ENCODE measurements at regions not wholly inside any gene's neighbourhood (a gene's known extent, or its start where the extent isn't known, plus 50 kb on each side); places are given as distances from the start of the nearest gene placed in this dataset.

- no peak for DNase-seq
Observed at GRCh38 chr3:193829781-193830180, 236.8 kb downstream of the OPA1 start.

GRCh38 chr3:193830791-193831191 is 237.8 kb downstream of the OPA1 start:
- DNase-seq = no peak

GRCh38 chr3:193831495-193832455 is 238.8 kb downstream of the OPA1 start:
- DNase-seq = peak; percentile 4 to 15

GRCh38 chr3:193832833-193833413 is 239.9 kb downstream of the OPA1 start:
- no peak for DNase-seq

- no peak for DNase-seq
Observed at GRCh38 chr3:193833592-193833991, 240.6 kb downstream of the OPA1 start.

- DNase-seq = no peak
Observed at GRCh38 chr3:193835414-193835813, 242.4 kb downstream of the OPA1 start.

GRCh38 chr3:193836511-193836910 is 243.5 kb downstream of the OPA1 start:
- DNase-seq = no peak

- DNase-seq = no peak
Observed at GRCh38 chr3:193836918-193837317, 243.9 kb downstream of the OPA1 start.

- DNase-seq = no peak
Observed at GRCh38 chr3:193837347-193837827, 244.4 kb downstream of the OPA1 start.

GRCh38 chr3:193840111-193840641 is 247.2 kb downstream of the OPA1 start:
- no peak for DNase-seq

GRCh38 chr3:193841581-193841980 is 248.6 kb downstream of the OPA1 start:
- no peak for DNase-seq

GRCh38 chr3:193842029-193842798 is 249.2 kb downstream of the OPA1 start:
- DNase-seq = peak; percentile 7 to 67

GRCh38 chr3:193842832-193843473 is 249.9 kb downstream of the OPA1 start:
- DNase-seq = no peak

GRCh38 chr3:193843474-193844301 is 250.7 kb downstream of the OPA1 start:
- no peak for DNase-seq

GRCh38 chr3:193844472-193844871 is 251.5 kb downstream of the OPA1 start:
- DNase-seq = no peak

- DNase-seq = no peak
Observed at GRCh38 chr3:193845144-193845543, 252.1 kb downstream of the OPA1 start.

- DNase-seq = no peak
Observed at GRCh38 chr3:193846569-193846968, 253.6 kb downstream of the OPA1 start.

GRCh38 chr3:193847402-193847801 is 254.4 kb downstream of the OPA1 start:
- DNase-seq = no peak

- DNase-seq = no peak
Observed at GRCh38 chr3:193848547-193848946, 255.5 kb downstream of the OPA1 start.

GRCh38 chr3:193850084-193850619 is 257.1 kb downstream of the OPA1 start:
- DNase-seq = no peak

- no peak for DNase-seq
Observed at GRCh38 chr3:193851428-193851847, 258.4 kb downstream of the OPA1 start.
